ENCODE measurements at regions not wholly inside any gene's neighbourhood (a gene's known extent, or its start where the extent isn't known, plus 50 kb on each side); places are given as distances from the start of the nearest gene placed in this dataset.

- WGBS, 2 donors: 77 to 80% methylated on average over 9 of the region's 9 CpGs
Observed at GRCh38 chr2:42918671-42919318, 126.4 kb upstream of the HAAO start.

GRCh38 chr2:42918041-42918440 is 125.7 kb upstream of the HAAO start:
- Histone ChIP-seq H3K4me3 (no peak overlapping the region), H3K4me1 (ENCODE audit: control insufficient read depth in 5 of 5, insufficient read depth in 5 of 5, low read length in 5 of 5) (peaks cover 5 to 24% (median 10%) of the 10 kb centered on the region in 5 donors), H3K9ac (ENCODE audit: insufficient read depth in 1 of 2, low read length in 2 of 2) (peak overlapping the region in 1 of 2 donors; percentile 26), H3K27me3 (ENCODE audit: control insufficient read depth in 3 of 3, insufficient read depth in 3 of 3, low read length in 2 of 3) (peaks cover 0 to 25% (median 0%) of the 10 kb centered on the region in 3 donors), H3K27ac (ENCODE audit: low read depth in 1 of 2, low read length in 1 of 2) (no peak overlapping the region), H3K9me3 (ENCODE audit: control insufficient read depth in 4 of 4, insufficient read depth in 3 of 4, low read length in 3 of 4) (peaks cover 0 to 2% (median 0%) of the 10 kb centered on the region in 4 donors), H3K36me3 (ENCODE audit: control insufficient read depth in 4 of 4, insufficient read depth in 4 of 4, low read length in 4 of 4) (no peaks in the 10 kb centered on the region)
- DNase-seq (no peak), ATAC-seq (ENCODE audit: insufficient read depth, low FRiP score) (no peak)
- 81 to 85% methylated on average over 13 of the region's 13 CpGs for WGBS, 2 donors
- no peak for TF ChIP-seq CTCF (IDR thresholded peaks at IDR 0.05; ENCODE audit: control extremely low read depth, extremely low read depth)

More at GRCh38 chr2:42918671-42919318, 126.4 kb upstream of the HAAO start:
- Histone ChIP-seq H3K27ac (ENCODE audit: low read depth in 1 of 2, low read length in 1 of 2) (no peak overlapping the region), H3K4me3 (no peak overlapping the region), H3K27me3 (ENCODE audit: control insufficient read depth in 3 of 3, insufficient read depth in 3 of 3, low read length in 2 of 3) (peaks cover 0 to 22% (median 0%) of the 10 kb centered on the region in 3 donors), H3K36me3 (ENCODE audit: control insufficient read depth in 4 of 4, insufficient read depth in 4 of 4, low read length in 4 of 4) (no peaks in the 10 kb centered on the region), H3K9ac (ENCODE audit: insufficient read depth in 1 of 2, low read length in 2 of 2) (no peak overlapping the region), H3K4me1 (ENCODE audit: control insufficient read depth in 5 of 5, insufficient read depth in 5 of 5, low read length in 5 of 5) (peaks cover 7 to 25% (median 12%) of the 10 kb centered on the region in 5 donors), H3K9me3 (ENCODE audit: control insufficient read depth in 4 of 4, insufficient read depth in 3 of 4, low read length in 3 of 4) (peaks cover 0 to 2% (median 0%) of the 10 kb centered on the region in 4 donors)
- ATAC-seq (ENCODE audit: insufficient read depth, low FRiP score): no peak
- TF ChIP-seq CTCF (IDR thresholded peaks at IDR 0.05; ENCODE audit: control extremely low read depth, extremely low read depth): no peak
- no peak for DNase-seq

- no peak overlapping the region for H3K4me3 ChIP-seq
- DNase-seq: peak; percentile 86 to 96 (median 94)
- peak; percentile 75 for ATAC-seq (ENCODE audit: insufficient read depth, low FRiP score)
Observed at GRCh38 chr2:42917425-42917927, 125.1 kb upstream of the HAAO start.

More at GRCh38 chr2:42917425-42917927, 125.1 kb upstream of the HAAO start:
- peak overlapping the region in 1 of 2 donors; percentile 26 for H3K9ac ChIP-seq (ENCODE audit: insufficient read depth in 1 of 2, low read length in 2 of 2)
- no peaks in the 10 kb centered on the region for H3K36me3 ChIP-seq (ENCODE audit: control insufficient read depth in 4 of 4, insufficient read depth in 4 of 4, low read length in 4 of 4)
- no peak for TF ChIP-seq CTCF (IDR thresholded peaks at IDR 0.05; ENCODE audit: control extremely low read depth, extremely low read depth)
- 46 to 49% methylated on average over 10 of the region's 10 CpGs for WGBS, 2 donors
- H3K4me1 ChIP-seq (ENCODE audit: control insufficient read depth in 5 of 5, insufficient read depth in 5 of 5, low read length in 5 of 5): peaks cover 5 to 24% (median 10%) of the 10 kb centered on the region in 5 donors
- peaks cover 0 to 27% (median 0%) of the 10 kb centered on the region in 3 donors for H3K27me3 ChIP-seq (ENCODE audit: control insufficient read depth in 3 of 3, insufficient read depth in 3 of 3, low read length in 2 of 3)
- peak overlapping the region in 1 of 2 donors; percentile 50 for H3K27ac ChIP-seq (ENCODE audit: low read depth in 1 of 2, low read length in 1 of 2)
- peaks cover 0 to 2% (median 0%) of the 10 kb centered on the region in 4 donors for H3K9me3 ChIP-seq (ENCODE audit: control insufficient read depth in 4 of 4, insufficient read depth in 3 of 4, low read length in 3 of 4)
